Colonic mucosa (tissue), 4 donors: ENCODE measurements at regions not wholly inside any gene's neighbourhood (a gene's known extent, or its start where the extent isn't known, plus 50 kb on each side); places are given as distances from the start of the nearest gene placed in this dataset.

Experiments used
- DNase-seq: peaks from one replicate; pipeline ENCODE4 v3.0.0-alpha.2; 2020
- H3K27ac ChIP-seq: fragments of 200-600 bp; one replicate; pipeline ENCODE4 v1.8.0; 2021
- H3K27me3 ChIP-seq: fragments of 200-600 bp; one replicate; pipeline ENCODE4 v1.8.0; 2021
- H3K36me3 ChIP-seq: fragments of 200-600 bp; one replicate; pipeline ENCODE4 v1.8.0; 2021
- H3K4me1 ChIP-seq: fragments of 200-600 bp; one replicate; pipeline ENCODE4 v1.8.0; 2021; ENCODE audit warnings: mild to moderate bottlenecking
- H3K4me3 ChIP-seq: fragments of 200-600 bp; one replicate; pipeline ENCODE4 v1.8.0; 2021
- H3K9ac ChIP-seq, 2 donors: one replicate each; pipeline ENCODE4 v1.7.0; 2013; ENCODE audit warnings: control low read depth in 2 of 2, low read depth in 2 of 2, low read length in 2 of 2
- H3K9me3 ChIP-seq: fragments of 200-600 bp; one replicate; pipeline ENCODE4 v1.8.0; 2021
- CTCF ChIP-seq: fragments of 200-600 bp; IDR thresholded peaks from one replicate; pipeline ENCODE4 v1.8.0; 2022; ENCODE audit warnings: antibody characterized with exemption, mild to moderate bottlenecking
- intact Hi-C: fragments of 100-400 bp; cut with DNase I; formaldehyde crosslinking; loops from one replicate; pipeline ENCODE4 v1.14.1; 2022
- donor health status: healthy.
- donor health status: DM: no; HTN: no; CAD: no.
- donor health status: DM: no; HTN: no; CAD: no.

- no peaks in the 10 kb centered on the region for H3K27me3 ChIP-seq
- intact Hi-C loops: no loop called here
- no peaks in the 10 kb centered on the region for H3K9me3 ChIP-seq
- no peak for DNase-seq
- H3K4me3 ChIP-seq: no peak overlapping the region
- H3K4me1 ChIP-seq: no peaks in the 10 kb centered on the region
- TF ChIP-seq CTCF: no peak
- H3K27ac ChIP-seq: no peak overlapping the region
- no peak overlapping the region for H3K9ac ChIP-seq
- no peaks in the 10 kb centered on the region for H3K36me3 ChIP-seq
These were observed 565.8 kb downstream of the BUD13 start for GRCh38 chr11:116207019-116207418.

GRCh38 chr11:116202922-116203321 lies 569.9 kb downstream of the BUD13 start:
- Histone ChIP-seq H3K4me3 (no peak overlapping the region), H3K9me3 (no peaks in the 10 kb centered on the region), H3K27me3 (no peaks in the 10 kb centered on the region), H3K36me3 (no peaks in the 10 kb centered on the region), H3K4me1 (no peaks in the 10 kb centered on the region), H3K27ac (no peak overlapping the region), H3K9ac (no peak overlapping the region)
- DNase-seq: no peak
- no peak for TF ChIP-seq CTCF
- intact Hi-C loops: no loop called here

GRCh38 chr11:116200564-116200963 lies 572.2 kb downstream of the BUD13 start:
- intact Hi-C loops: no loop called here
- no peak for DNase-seq
- no peak for TF ChIP-seq CTCF
- H3K4me3 ChIP-seq: no peak overlapping the region
- no peak overlapping the region for H3K9ac ChIP-seq
- no peaks in the 10 kb centered on the region for H3K27me3 ChIP-seq
- H3K27ac ChIP-seq: no peak overlapping the region
- no peaks in the 10 kb centered on the region for H3K9me3 ChIP-seq
- no peaks in the 10 kb centered on the region for H3K36me3 ChIP-seq
- H3K4me1 ChIP-seq: no peaks in the 10 kb centered on the region

- TF ChIP-seq CTCF: no peak
- Histone ChIP-seq H3K36me3 (no peaks in the 10 kb centered on the region), H3K9me3 (no peaks in the 10 kb centered on the region), H3K9ac (no peak overlapping the region), H3K4me1 (no peaks in the 10 kb centered on the region), H3K27me3 (no peaks in the 10 kb centered on the region), H3K4me3 (no peak overlapping the region), H3K27ac (no peak overlapping the region)
- intact Hi-C loops: no loop called here
- DNase-seq: no peak
These were observed 573.6 kb downstream of the BUD13 start for GRCh38 chr11:116199182-116199581.

GRCh38 chr11:116194156-116194904 lies 578.5 kb downstream of the BUD13 start:
- intact Hi-C loops: no loop called here
- Histone ChIP-seq H3K27me3 (no peaks in the 10 kb centered on the region), H3K4me3 (peak overlapping the region; percentile 27), H3K27ac (no peak overlapping the region), H3K4me1 (no peaks in the 10 kb centered on the region), H3K36me3 (no peaks in the 10 kb centered on the region), H3K9me3 (no peaks in the 10 kb centered on the region), H3K9ac (no peak overlapping the region)
- no peak for TF ChIP-seq CTCF
- DNase-seq: no peak
